Liver (tissue), 8 donors: ENCODE measurements at regions not wholly inside any gene's neighbourhood (a gene's known extent, or its start where the extent isn't known, plus 50 kb on each side); places are given as distances from the start of the nearest gene placed in this dataset.

Experiments
- DNase-seq: peaks from one replicate; pipeline ENCODE4 v3.0.0-alpha.2; 2017; ENCODE audit warnings: low spot score
- H3K27ac ChIP-seq, 2 donors: one replicate each; pipeline ENCODE4 v1.7.0; 2013; ENCODE audit warnings: inconsistent platforms in 2 of 2, low read length in 2 of 2, control low read depth in 1 of 2, low read depth in 1 of 2, mild to moderate bottlenecking in 1 of 2
- H3K27me3 ChIP-seq, 4 donors: one replicate each; pipeline versions ENCODE4 v1.6.1 to v1.7.0; 2013; ENCODE audit warnings: low read length in 3 of 4, inconsistent platforms in 1 of 4, mild to moderate bottlenecking in 1 of 4, moderate library complexity in 1 of 4; ENCODE audit not compliant: control insufficient read depth in 4 of 4, insufficient read depth in 4 of 4
- H3K36me3 ChIP-seq, 4 donors: one replicate each; pipeline versions ENCODE4 v1.6.1 to v1.7.0; 2013; ENCODE audit warnings: low read length in 3 of 4, mild to moderate bottlenecking in 3 of 4, low read depth in 1 of 4, moderate library complexity in 1 of 4; ENCODE audit not compliant: control insufficient read depth in 4 of 4, insufficient read depth in 3 of 4
- H3K4me1 ChIP-seq, 4 donors: one replicate each; pipeline versions ENCODE4 v1.6.1 to v1.7.0; 2013; ENCODE audit warnings: low read length in 3 of 4, mild to moderate bottlenecking in 3 of 4, moderate library complexity in 1 of 4; ENCODE audit not compliant: control insufficient read depth in 4 of 4, insufficient read depth in 4 of 4
- H3K4me3 ChIP-seq, 3 donors: one replicate each; pipeline versions ENCODE4 v1.6.1 to v1.7.0; 2013; ENCODE audit warnings: low read length in 3 of 3, control low read depth in 1 of 3, low read depth in 1 of 3, mild to moderate bottlenecking in 1 of 3
- H3K9ac ChIP-seq, 2 donors: one replicate each; pipeline ENCODE4 v1.7.0; 2013; ENCODE audit warnings: low read length in 2 of 2, mild to moderate bottlenecking in 2 of 2, moderate library complexity in 2 of 2, control low read depth in 1 of 2, low read depth in 1 of 2
- H3K9me3 ChIP-seq, 4 donors: one replicate each; pipeline versions ENCODE4 v1.6.1 to v1.7.0; 2013; ENCODE audit warnings: low read length in 3 of 4; ENCODE audit not compliant: control insufficient read depth in 4 of 4
- EGR1 ChIP-seq, 2 donors: IDR thresholded peaks; 2 replicates each; pipeline ENCODE4 v1.6.1; 2016 to 2018; ENCODE audit warnings: antibody characterized with exemption in 2 of 2, low read depth in 2 of 2
- HNF4A ChIP-seq, 2 donors: conservative IDR thresholded peaks; 2 replicates each; pipeline ENCODE4 v1.6.1; 2016; ENCODE audit warnings: antibody characterized with exemption in 2 of 2, mild to moderate bottlenecking in 2 of 2
- NR2F2 ChIP-seq: IDR thresholded peaks from 2 replicates; pipeline ENCODE4 v1.6.1; 2016; ENCODE audit warnings: antibody characterized with exemption
- RAD21 ChIP-seq, 2 donors: IDR thresholded peaks; 2 replicates each; pipeline ENCODE4 v1.6.1; 2016; ENCODE audit warnings: antibody characterized with exemption in 2 of 2, mild to moderate bottlenecking in 2 of 2
- RXRA ChIP-seq, 2 donors: IDR thresholded peaks; 2 replicates each; pipeline ENCODE4 v1.6.1; 2017 to 2018; ENCODE audit warnings: antibody characterized with exemption in 2 of 2, mild to moderate bottlenecking in 1 of 2
- TAF1 ChIP-seq: conservative IDR thresholded peaks from 2 replicates; pipeline ENCODE4 v1.6.1; 2016; ENCODE audit warnings: antibody characterized with exemption, mild to moderate bottlenecking
- YY1 ChIP-seq: IDR thresholded peaks from 2 replicates; pipeline ENCODE4 v1.6.1; 2016; ENCODE audit warnings: antibody characterized with exemption, mild to moderate bottlenecking
- WGBS: extraction: QIAGEN DNeasy Blood & Tissue Kit; methylation state at CpG from one replicate; pipeline ENCODE4 v1.1.7; 2013; 5-methylcytosine and 5-hydroxymethylcytosine counted together
- TF ChIP-seq, protein P1 (sequence below): IDR thresholded peaks from 2 replicates; pipeline ENCODE4 v1.6.1; 2016; ENCODE audit warnings: antibody characterized with exemption
- TF ChIP-seq, protein P2 (sequence below): IDR thresholded peaks from 2 replicates; pipeline ENCODE4 v1.6.1; 2016; ENCODE audit warnings: antibody characterized with exemption
- TF ChIP-seq, protein P3 (sequence below): fragments of 150-350 bp; IDR thresholded peaks from 2 replicates; pipeline ENCODE4 v1.5.1; 2017; ENCODE audit warnings: improper control_type of control experiment, low read depth, low read length; ENCODE audit not compliant: missing input control
- TF ChIP-seq, protein P4 (sequence below): IDR thresholded peaks from 2 replicates; pipeline ENCODE4 v1.6.1; 2016; ENCODE audit warnings: antibody characterized with exemption
- donor health status: healthy.
- donor health status: healthy.
- donor health status: healthy.
- donor health status: healthy.
- donor health status: healthy.

DNA sequence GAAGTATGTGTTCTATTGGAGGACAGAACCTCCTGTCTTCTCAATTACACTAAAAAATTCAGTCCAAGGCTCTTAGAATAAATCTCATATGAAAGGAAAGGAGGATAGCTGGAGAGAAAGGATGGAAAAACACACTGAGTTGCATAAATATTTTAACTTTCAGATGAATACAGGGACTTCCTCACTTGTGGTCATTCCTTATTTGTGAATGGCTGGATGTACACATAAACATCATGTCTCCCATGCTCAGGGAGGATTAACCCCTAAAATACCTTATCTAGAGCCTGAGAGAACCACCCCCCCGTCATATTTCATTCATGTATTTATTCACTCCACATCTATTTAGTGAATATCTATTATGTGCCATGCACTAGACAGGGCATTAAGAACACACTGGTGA lies 217.6 kb upstream of the CITED2 start (continued):
- TF ChIP-seq RAD21 (IDR thresholded peaks at IDR 0.05): no peak

DNA sequence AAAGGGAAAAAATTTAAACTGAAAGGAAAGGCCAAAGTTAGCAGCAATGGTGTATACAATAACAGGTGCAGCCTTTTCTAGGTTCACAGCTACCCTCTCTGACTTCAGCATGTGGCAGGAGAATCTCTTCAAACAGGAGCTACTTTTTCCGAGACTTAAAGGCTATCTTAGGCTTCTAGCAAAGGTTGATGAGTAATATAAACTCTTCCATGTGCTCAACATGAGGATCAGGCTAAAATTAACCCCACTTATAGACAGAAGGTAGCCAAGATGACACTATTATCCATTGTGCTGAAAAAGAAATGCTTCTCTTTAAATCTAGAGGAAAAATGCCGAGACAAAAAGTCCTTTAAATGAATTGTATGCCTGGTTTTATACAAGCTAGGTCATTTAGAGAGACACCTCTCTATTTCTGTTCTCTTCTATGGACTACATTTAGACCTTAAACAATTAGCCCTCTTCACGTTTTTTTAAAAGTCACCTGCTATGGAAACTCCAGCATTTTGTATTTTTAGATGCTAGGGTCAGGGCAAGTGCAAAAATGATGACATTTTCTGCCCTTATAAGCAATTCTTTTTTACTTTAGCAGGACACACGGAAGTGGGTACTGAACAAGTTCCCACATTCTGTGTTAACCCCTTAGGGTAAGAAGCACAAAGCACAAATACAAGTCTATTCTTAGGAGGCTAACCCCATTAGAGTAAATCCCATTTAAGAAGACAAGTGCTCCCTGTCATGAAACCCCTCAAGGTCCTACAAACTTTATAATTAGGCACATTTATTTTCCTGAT lies 216.8 kb upstream of the CITED2 start:
- H3K9ac ChIP-seq: no peak overlapping the region
- no peaks in the 10 kb centered on the region for H3K9me3 ChIP-seq
- no peak overlapping the region for H3K4me3 ChIP-seq
- H3K27ac ChIP-seq: no peak overlapping the region
- 76% methylated on average over 4 of the region's 4 CpGs for WGBS
- no peaks in the 10 kb centered on the region for H3K27me3 ChIP-seq
- H3K36me3 ChIP-seq: no peaks in the 10 kb centered on the region
- DNase-seq: no peak
- TF ChIP-seq NR2F2: no peak
- TF ChIP-seq, protein P1, sequence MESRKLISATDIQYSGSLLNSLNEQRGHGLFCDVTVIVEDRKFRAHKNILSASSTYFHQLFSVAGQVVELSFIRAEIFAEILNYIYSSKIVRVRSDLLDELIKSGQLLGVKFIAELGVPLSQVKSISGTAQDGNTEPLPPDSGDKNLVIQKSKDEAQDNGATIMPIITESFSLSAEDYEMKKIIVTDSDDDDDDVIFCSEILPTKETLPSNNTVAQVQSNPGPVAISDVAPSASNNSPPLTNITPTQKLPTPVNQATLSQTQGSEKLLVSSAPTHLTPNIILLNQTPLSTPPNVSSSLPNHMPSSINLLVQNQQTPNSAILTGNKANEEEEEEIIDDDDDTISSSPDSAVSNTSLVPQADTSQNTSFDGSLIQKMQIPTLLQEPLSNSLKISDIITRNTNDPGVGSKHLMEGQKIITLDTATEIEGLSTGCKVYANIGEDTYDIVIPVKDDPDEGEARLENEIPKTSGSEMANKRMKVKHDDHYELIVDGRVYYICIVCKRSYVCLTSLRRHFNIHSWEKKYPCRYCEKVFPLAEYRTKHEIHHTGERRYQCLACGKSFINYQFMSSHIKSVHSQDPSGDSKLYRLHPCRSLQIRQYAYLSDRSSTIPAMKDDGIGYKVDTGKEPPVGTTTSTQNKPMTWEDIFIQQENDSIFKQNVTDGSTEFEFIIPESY: no peak
- peaks cover 3 to 8% (median 5%) of the 10 kb centered on the region in 4 donors for H3K4me1 ChIP-seq

DNA sequence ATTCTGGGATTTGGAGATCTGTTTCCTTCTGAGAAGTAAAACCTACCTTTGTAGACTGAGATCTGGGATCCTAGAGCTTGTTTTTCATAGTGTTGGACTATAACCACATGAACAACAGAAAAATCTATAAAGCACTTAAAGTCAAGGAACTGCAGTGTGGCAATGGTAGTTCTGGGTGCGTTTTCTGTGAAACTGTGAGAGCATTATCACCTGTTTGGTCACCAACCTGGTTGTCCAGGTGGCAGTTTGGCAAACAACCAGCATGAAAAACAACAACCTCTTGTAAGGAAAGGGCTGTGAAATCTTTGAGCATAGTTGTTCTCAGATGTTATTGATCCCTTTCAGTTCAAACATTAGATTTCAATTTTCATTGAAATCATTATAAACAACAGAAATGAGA lies 215.8 kb upstream of the CITED2 start:
- Histone ChIP-seq H3K9ac (no peak overlapping the region), H3K36me3 (no peaks in the 10 kb centered on the region), H3K27me3 (no peaks in the 10 kb centered on the region), H3K9me3 (no peaks in the 10 kb centered on the region), H3K27ac (no peak overlapping the region), H3K4me3 (no peak overlapping the region), H3K4me1 (peaks cover 3 to 8% (median 5%) of the 10 kb centered on the region in 4 donors)
- TF ChIP-seq RAD21 (IDR thresholded peaks at IDR 0.05) (no peak), HNF4A (conservative IDR thresholded peaks at IDR 0.05) (no peak), YY1 (no peak), EGR1 (IDR thresholded peaks at IDR 0.05; ENCODE audit: low read depth in 2 of 2) (no peak), TAF1 (no peak), RXRA (IDR thresholded peaks at IDR 0.05) (no peak)
- TF ChIP-seq, protein P2, sequence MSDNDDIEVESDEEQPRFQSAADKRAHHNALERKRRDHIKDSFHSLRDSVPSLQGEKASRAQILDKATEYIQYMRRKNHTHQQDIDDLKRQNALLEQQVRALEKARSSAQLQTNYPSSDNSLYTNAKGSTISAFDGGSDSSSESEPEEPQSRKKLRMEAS: no peak
- TF ChIP-seq, protein P3, sequence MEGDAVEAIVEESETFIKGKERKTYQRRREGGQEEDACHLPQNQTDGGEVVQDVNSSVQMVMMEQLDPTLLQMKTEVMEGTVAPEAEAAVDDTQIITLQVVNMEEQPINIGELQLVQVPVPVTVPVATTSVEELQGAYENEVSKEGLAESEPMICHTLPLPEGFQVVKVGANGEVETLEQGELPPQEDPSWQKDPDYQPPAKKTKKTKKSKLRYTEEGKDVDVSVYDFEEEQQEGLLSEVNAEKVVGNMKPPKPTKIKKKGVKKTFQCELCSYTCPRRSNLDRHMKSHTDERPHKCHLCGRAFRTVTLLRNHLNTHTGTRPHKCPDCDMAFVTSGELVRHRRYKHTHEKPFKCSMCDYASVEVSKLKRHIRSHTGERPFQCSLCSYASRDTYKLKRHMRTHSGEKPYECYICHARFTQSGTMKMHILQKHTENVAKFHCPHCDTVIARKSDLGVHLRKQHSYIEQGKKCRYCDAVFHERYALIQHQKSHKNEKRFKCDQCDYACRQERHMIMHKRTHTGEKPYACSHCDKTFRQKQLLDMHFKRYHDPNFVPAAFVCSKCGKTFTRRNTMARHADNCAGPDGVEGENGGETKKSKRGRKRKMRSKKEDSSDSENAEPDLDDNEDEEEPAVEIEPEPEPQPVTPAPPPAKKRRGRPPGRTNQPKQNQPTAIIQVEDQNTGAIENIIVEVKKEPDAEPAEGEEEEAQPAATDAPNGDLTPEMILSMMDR: no peak
- TF ChIP-seq, protein P4, sequence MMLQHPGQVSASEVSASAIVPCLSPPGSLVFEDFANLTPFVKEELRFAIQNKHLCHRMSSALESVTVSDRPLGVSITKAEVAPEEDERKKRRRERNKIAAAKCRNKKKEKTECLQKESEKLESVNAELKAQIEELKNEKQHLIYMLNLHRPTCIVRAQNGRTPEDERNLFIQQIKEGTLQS: no peak
- WGBS: 32% methylated on average over 1 of the region's 1 CpG
- DNase-seq: no peak
